ENCODE measurements at regions not wholly inside any gene's neighbourhood (a gene's known extent, or its start where the extent isn't known, plus 50 kb on each side); places are given as distances from the start of the nearest gene placed in this dataset.

- TF ChIP-seq USF1 (CRISPR knock-in tag; IDR thresholded peaks at IDR 0.05) (no peak), GATA2 (CRISPR knock-in tag; IDR thresholded peaks at IDR 0.05) (no peak), TGIF2 (CRISPR knock-in tag; IDR thresholded peaks at IDR 0.05) (no peak), ZNF280A (IDR thresholded peaks at IDR 0.05; ENCODE audit: low read depth, partially characterized antibody) (no peak), CREM (IDR thresholded peaks at IDR 0.05; ENCODE audit: low read depth) (peak; percentile 25; the same call in 1 of the 2 replicates), TFAP4 (CRISPR knock-in tag; IDR thresholded peaks at IDR 0.05; ENCODE audit: borderline replicate concordance) (no peak), ZNF778 (CRISPR knock-in tag; IDR thresholded peaks at IDR 0.05) (no peak), PBX2 (CRISPR knock-in tag; IDR thresholded peaks at IDR 0.05; ENCODE audit: low read depth) (no peak), PBX2 (tag; conservative IDR thresholded peaks at IDR 0.05; ENCODE audit: low read depth) (peak; percentile 68), RCOR1 (IDR thresholded peaks at IDR 0.05; ENCODE audit: borderline replicate concordance in 1 of 2, low read depth in 2 of 2, low read length in 2 of 2) (peak in 1 of 2 experiments; percentile 59; a peak in 1 of 4 replicates), MEIS2 (IDR thresholded peaks at IDR 0.05; ENCODE audit: partially characterized antibody) (peak; percentile 75), ZNF609 (CRISPR knock-in tag; IDR thresholded peaks at IDR 0.05; ENCODE audit: borderline replicate concordance) (no peak), SNIP1 (IDR thresholded peaks at IDR 0.05; ENCODE audit: low read depth) (no peak), ZNF639 (CRISPR knock-in tag; conservative IDR thresholded peaks at IDR 0.05 in 1 of 2, IDR thresholded peaks at IDR 0.05 in 1 of 2) (no peak)
Observed at GRCh38 chr6:163667372-163668060, 253.0 kb downstream of the QKI start (continued).

All from K562 (cell line).